M059J (cell line): ENCODE measurements at regions not wholly inside any gene's neighbourhood (a gene's known extent, or its start where the extent isn't known, plus 50 kb on each side); places are given as distances from the start of the nearest gene placed in this dataset.

Source experiments
- DNase-seq: peaks from one replicate; pipeline ENCODE4 v3.0.0-alpha.2; 2012; ENCODE audit warnings: low read depth

DNA sequence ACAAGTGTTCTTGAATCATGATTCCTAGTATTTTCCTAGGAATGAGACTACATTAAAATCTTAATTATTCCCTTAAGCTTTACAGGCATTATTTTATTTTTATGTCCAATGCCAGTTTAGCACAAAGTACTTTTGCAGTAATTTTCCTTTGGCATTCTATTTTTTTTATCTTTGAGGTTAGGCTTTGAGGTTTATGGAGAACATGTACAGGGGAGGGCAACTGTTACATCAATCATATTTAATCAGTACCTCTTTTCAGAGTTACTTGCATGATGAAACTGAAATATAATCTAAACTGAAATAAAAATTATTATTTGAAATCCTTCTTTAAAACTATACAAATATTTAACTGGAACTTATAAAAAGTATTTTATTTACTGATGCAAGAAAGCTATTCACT is 118.2 kb upstream of the MPDZ start:
- no peak for DNase-seq

DNA sequence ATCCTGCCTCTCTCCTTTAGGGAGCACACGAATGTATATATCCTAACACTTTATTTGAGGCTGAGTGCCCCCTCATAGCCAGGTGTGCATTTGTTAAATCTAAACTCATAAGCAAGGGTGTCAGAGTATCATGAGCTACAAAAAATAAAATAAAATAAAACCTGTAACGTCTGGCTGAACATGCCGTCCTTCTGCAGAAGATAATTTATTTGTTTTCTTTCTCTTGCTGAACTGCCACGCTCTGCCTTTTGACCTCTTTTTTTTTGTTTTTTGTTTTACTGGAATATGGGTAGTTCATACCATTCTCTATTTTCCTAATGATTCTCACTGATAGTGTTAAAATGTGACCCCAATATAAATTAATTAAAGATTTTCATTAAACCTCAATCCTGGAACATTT is 117.7 kb upstream of the MPDZ start:
- DNase-seq = no peak

DNA sequence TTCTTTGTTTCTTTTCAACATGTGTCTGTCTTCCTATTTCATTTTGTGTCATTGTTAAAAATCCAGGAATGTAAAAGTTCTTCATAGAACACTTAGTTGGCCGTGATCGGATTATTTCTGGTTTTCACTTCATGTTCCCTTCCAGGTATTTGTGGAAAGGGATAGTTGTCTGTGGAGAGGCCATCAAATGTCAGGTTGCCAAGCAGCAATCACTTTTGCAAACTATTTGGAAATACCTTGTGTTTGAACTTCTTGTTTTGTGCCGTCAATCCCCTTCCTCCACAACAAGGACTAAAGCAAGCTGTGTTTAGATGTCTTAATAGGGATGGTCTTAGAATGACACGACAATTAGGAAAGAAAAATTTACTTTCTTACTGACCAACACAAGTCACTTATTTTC is 116.9 kb upstream of the MPDZ start:
- DNase-seq = no peak

DNA sequence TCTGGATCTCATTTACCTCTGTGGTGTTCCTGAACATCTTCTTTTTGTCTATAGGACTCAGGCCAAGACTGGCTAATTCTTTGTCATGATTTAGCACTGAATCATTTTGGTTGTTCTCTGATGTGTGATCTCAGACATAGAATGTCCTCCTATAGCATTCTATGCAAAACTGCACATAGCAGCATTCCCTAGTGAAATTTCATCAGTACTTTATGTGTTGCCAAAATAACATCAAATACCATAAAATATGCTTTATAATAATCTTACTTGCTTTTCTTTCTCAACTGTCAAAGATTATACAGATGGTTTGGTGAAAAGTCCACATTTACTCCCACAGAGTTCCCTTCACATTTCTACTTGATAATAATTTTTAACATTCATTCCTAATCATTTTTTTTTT is 115.7 kb upstream of the MPDZ start:
- DNase-seq = no peak

DNA sequence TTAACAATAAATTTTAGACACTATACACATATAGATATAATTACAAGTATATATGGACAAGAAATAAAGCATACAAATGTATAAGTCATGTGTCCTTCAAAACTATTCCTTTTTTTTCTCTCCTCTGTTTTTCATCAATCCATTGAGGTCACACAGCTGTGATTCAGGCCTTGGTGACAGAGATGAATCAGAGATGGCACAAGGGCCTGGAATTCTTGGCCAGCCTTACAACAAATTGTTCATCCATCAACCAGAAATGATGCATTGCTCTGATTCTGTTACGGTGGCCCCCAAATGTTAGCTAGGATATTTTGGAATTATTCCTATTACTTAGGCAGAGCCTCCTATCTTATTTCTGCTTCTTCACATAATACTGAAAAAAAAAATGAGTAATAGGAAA is 108.7 kb upstream of the MPDZ start:
- DNase-seq = peak; percentile 36

DNA sequence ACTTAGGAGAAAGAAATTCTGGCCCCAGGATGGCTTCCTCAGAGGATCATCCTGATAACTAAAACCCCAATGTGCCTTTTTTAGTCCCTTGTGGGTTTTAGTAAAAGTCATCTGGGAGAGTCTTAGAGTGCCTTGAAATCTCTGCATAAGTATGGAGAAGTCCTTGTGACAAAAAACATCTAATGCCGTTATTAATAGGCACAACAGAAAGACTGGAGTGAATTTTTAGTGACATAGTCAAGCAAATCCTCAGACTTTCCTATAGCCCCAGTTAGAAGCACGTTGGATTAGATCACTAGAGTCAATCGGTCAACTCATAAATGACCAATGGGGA is 108.2 kb upstream of the MPDZ start:
- DNase-seq = no peak

DNA sequence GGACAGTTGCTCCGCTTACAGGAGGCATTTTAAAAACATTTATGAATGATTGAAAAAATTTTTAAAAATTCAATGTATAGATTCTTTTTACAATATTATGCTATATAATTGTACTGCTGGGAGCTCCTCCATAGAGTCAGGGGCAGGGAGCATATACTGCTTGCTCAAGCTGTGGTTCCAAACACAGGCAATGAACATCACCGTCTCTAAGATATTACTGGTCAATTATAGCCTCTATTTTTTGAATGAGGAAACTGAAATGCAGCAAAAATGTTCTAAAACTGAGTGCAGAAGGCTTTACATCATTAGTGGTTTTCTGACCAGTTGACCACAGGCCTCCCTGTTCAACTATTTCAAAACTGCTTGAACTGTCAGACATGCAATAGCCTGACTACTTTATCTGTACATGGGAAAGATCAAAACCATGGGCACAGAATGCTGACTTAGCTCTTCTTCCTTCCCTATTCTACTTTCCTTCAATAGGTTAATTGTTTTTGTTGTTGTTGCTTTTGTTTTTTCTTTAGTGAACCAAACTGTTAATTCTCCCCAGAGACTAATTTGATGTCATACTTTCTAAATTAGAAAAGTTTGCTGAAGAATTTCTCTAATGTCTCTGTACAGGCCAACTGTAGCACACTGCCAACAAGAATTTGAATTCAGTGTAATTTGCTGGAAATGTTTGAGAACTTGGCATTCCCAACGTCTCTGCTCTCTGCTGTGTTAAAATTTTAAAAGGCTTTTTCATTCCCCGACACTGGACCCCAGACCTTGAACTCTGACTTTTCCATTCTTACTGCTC is 107.6 kb upstream of the MPDZ start:
- DNase-seq = peak; percentile 33

DNA sequence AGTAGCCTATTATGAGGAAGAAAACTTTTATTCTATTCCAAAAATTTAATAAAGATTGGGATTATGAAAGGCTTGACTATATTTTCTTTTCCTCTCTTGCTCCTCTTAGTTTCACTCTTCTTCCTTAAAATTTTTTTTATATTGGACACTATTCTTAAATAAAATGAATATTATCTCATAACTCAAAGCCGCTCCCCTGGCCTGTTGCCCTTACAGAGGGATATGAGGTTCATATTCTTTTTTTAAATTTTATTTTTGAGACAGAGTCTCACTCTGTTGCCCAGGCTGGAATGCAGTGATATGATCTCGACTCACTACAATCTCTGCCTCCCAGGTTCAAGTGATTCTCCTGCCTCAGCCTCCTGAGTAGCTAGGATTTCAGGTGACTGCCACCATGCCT is 106.8 kb upstream of the MPDZ start:
- no peak for DNase-seq

DNA sequence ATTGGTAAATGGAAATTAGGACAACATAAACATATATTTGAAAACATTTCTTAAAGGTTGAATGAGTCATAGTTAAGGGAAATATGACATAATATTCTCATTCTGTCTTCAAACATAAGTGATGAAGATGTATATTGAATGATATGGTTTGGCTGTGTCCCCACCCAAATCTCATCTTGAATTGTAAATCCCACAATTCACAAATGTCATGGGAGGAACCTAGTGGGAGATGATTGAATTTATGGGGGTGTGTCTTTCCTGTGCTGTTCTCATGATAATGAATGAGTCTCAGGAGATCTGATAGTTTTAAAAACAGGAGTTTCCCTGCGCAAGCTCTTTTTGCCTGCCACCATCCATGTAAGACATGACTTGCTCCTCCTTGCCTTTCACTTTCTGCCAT is 104.4 kb upstream of the MPDZ start:
- DNase-seq = no peak

DNA sequence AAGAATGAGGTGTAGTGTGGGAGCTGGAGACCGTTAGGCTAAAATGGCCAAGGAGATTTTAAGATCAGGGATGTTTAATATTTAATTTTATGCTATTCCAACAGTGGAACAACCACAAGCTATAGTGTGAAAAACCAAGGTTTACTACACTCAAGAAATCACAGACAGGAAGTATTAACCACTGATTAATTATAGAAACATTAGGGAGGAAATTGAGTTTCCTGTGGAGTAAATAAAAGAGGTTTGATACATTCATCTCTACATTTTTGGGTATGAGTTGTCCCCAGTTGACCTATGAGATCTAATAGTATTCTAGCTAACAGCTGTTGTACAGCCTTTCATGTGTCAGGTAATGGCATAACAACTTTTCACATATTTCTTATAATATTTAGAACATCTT is 103.7 kb upstream of the MPDZ start:
- DNase-seq = no peak

DNA sequence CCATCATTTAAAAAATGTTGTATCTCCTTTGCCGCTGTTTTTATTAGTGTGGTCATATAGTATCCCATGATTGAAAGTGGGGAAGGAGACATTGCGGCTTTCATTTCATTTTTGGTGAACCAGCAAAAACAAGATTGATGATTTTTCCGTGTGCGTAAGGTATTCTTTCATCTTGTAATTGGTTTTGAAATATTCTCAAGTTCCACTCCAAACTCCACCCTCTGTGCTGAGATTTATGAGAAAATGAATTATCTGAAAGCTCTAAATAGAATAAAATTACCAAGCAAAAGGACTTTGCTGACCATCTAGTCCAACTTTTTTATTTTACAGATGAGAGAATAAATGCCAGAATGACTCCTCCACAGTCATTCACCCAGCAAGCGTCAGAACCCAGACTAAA is 103.1 kb upstream of the MPDZ start:
- DNase-seq = no peak

DNA sequence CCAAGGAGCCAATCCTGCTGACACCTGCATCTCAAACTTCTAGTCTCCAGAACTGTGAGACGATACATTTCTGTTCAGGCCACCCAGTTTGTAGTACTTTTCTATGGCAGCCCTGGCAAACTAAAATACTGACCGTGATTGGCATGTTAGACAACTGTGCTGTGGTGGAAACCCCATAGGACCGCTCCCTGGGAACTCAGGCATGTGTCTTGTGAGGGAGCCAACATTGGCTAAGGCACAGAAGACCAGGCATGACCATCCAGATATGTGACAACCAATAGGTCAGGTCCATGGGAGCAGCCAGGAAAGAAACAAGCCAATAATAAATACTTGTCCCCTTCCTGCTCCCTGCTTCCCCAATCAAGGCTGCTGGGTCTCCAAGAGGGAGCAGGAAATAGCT is 101.4 kb upstream of the MPDZ start:
- DNase-seq = no peak

DNA sequence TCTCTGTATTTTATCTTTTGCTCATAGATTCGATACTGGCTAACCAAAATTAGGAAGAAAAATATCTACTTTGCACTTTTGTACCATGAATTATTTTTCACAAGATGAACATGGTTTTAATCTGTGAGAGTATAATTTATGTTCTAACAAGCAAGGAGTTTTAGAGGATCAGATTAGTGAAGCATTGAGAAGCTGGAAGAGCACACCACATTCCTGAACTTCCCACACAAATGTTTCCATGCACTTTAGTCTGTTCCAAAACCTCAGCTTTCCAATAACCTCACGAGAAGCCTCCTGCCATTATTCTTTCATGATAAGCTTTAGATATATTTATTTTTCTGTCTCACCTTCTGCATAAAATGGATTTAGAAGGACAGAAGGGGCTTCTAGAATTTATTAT is 98.7 kb upstream of the MPDZ start:
- no peak for DNase-seq

DNA sequence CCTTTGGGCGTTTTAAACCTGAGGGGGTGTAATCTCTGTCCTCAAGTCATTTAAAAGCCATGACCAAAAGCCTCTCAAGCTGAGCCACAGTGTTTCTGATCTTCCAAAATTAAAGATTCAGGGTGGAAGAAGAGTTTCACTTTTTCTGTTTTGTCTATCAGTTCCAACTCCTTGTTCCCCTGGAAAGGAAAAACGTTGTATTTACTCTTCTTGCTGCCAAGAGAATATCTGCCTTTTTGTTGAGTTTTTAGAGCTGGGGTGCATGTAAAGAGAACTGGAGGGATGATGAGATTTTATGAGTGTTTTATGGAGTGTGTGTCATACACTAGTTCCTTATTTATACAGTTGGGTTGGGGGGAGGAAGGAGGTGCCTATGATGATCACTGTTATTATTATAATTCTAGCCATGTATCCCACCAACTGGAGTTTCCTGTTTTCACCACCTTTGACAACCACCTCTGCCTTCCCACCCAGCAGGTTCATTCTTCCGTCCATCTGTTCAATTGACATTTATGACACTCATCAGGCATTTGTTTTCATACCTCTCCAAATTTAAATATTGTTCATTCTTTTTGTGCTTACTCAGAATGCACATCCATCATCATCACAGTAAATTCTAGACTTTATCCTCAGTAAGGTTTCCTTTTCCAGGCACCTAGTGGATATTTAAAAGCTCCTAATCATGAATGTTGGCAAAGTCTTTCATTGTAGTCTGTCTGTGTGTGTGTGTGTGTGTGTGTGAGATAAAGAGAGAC is 97.9 kb upstream of the MPDZ start:
- DNase-seq = no peak

DNA sequence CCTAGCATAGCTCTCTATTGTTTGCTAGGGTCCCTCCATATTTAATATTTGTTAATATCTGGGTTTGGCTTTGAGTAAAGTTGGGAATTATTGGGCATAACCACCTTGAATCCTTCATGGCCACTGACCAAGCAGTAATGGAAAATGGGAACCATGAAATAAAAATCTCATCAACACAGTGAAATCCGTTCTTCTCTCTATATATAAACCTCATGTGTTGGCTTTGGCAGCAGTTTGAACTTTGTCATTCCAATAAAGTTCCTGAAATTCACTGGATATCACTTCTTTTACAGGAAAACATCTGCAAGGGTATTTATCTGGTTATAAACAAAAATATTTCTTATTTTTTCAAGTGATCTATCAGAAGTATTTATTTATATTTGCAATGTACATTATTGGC is 93.0 kb upstream of the MPDZ start:
- DNase-seq = no peak

DNA sequence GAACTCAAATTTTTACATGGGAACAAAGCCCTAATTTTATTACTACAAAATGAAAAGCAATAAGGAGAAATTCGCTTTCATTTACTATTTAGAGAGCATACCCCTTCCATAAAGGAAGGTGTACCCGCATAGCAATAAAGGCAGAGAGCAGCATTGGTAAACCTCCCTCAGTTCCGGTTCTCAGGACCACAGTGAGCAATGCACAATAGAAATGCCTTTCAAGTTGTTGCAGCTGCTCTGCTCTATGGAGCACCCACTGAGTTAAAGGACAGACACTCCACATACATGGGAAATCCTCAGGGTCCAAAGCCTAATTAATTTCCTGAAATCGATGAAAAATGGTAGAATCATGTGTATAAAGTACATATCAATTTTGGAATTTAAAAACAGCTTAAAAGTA is 89.9 kb upstream of the MPDZ start:
- no peak for DNase-seq

DNA sequence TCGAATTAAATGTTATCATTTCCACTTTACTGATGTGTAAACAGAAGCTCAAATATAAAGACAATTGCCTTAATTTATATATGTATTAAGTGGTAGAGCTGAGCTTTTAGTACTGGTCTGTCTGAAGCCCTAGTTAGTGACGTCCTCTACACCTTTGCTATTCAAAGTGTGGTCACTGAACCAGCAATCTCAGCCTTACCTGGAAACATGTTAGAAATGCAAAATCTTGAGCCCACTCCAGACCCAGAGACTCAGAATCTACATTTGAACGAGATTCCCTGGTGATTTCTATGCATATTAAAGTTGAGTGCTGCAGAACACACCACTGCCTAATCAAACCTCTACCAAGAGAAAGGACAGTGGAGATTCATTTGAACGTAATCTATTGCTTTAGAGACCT is 88.3 kb upstream of the MPDZ start:
- DNase-seq = no peak

DNA sequence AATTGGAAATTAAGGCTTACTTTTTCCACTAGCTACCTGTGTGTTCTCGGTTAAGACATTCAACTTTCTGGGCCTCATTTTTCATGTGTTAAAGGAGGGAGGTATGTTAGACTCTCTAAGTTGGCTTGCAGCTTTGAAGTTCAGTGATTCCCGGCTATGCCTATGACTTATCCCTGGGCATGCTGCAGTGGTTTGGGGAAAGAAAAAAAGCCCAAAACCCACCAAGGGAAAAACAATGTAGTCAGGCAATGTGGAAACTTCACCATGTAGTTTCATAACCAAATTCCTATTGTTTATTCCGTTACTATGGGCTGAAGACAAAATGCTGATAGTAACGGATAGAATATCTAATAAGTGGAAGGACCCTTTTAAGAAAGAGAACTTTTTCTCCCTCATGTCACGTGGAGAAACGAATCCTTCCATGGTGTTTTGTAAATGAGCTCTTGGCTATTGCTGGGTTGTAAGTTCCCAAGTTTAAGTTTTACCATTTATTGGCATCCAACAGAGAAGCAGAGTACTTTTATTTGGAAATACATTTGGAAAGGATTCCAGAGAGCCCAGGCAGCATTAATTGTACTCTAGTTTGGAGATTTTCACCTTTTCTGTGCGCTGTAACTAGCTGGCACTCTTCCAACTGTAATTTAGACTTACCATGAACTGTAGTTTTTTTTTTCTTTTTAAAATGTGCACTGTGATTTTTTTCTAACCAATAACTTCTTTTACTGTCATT is 84.9 kb upstream of the MPDZ start:
- DNase-seq = no peak

DNA sequence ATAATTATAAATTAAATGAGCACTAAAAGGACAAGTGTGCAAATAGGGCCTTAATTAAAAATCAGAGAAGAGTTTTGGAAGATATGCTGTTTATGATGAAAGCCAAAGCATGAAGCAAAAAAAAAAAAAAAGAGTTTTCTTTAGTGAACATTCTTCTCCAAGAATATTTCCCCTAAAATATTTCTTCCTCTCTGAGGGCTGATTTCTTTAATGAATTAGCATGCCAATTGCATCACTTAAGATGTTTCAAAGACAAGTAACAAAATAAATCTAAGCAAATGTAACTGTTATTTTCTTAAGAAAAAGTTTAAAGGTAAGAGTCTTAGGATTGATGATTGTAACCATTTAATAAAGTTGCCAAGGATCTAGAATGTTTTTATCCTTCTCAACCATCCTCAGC is 81.6 kb upstream of the MPDZ start:
- DNase-seq = no peak

DNA sequence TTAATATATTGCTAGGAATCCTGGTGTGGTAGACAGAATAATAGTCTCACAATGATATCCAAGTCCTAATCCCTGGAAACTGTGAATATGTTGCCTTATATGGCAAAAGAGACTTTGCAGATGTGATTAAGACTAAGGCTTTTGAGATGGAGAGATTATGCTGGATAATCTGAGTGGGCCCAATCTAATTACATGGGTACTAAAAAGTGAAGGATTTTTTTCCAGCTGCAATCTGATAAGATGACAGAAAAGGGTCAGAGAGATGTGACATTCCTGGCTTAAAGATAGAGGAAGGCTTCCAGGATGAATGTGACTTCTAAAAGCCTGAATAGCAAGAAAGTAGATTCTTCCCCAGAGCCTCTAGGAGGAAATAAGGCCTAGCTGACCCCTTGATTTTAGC is 80.7 kb upstream of the MPDZ start:
- no peak for DNase-seq

DNA sequence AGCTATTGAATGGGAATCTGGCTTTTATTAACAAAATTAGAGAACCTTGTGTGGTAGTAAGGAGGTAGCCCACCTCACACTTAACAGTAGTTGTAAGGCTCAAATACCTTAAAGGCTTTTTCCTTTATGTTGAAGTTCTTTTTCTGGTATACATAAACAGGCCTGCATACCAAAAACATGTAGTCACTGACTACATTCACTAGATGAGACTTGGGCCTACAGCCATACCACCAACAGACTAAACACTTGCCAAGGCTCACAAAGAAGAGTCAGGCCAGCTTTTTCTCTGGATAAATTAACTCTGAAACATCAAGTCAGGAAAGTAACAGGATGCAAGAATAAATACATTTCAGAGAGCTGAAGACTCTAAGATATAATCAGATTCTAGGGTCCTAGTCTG is 78.6 kb upstream of the MPDZ start:
- DNase-seq = peak; percentile 51

DNA sequence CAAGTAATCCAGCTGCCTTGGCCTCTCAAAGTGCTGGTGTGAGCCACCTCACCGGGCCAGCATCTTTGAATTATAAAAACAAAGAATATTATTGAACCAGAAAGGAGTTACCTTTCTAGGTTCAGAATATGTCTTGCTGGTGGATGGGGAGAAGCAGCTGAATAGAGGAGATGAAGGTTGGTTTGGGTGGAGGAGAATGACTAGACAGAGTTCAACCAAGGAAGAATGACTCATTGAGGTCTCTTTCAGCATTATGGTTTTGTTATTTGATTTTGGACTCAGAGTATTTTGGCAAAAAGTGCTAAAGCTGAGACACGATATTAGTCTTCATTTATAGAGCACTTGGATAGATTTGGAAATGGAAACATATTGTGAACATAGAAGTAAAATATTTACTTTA is 75.2 kb upstream of the MPDZ start:
- peak; percentile 18 for DNase-seq

DNA sequence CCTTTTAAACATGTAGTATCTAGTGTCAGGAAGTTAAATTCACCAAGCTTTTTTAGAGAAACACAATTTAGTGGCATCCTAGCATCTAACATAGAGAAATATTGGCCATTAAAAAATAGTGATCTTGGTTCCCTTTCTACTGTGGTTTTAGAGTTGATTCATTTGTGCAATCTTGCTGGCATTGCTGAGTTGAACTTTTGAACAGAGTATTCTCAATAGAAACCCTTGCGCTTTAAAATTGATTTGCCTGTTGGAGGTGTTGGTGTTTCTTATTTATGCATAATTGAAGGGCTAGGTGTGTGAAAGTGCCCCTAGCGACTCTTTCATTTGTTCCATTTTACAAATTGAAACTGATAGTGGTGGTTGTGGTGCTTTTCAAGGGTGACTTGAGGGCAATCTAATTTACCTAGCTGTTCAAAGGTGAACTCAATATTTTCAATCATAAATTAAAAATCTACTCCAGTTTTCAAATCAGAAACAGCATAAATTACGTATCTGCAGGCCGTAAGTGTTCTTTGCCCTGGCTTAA is 73.0 kb upstream of the MPDZ start:
- DNase-seq = no peak
